OCI-LY3 (cell line): ENCODE measurements at regions not wholly inside any gene's neighbourhood (a gene's known extent, or its start where the extent isn't known, plus 50 kb on each side); places are given as distances from the start of the nearest gene placed in this dataset.

Source experiments
- EZH2phosphoT487 ChIP-seq: fragments of 200-600 bp; shearing (Covaris generic); IDR thresholded peaks from 2 replicates; pipeline ENCODE4 v1.6.1; 2018; ENCODE audit warnings: antibody characterized with exemption, mixed run types, low read depth
- TF ChIP-seq, protein P1 (sequence below): fragments of 200-600, 300-600 bp; sonication (generic); IDR thresholded peaks from 2 replicates; pipeline ENCODE4 v1.5.1; 2014; ENCODE audit warnings: antibody characterized with exemption, low read length, low read depth

DNA sequence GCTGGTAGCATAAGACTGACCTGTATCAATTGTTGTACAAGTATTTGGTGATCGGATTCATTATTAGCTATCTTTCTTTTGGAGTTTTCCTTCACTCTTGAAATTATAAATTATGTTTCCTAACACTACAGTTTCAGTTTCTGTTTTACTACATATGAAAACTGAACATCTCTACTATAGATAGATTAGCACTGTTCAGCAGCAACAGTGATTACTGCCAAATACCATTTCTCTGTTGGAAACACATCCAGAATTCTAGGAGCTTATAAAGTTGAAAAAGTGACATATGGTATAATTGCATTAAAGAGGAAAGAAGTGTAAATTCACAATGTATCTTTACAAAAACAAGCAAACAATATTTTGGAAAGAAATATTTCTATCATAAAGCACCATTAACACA is 118.5 kb upstream of the GRIA4 start:
- TF ChIP-seq, protein P1, sequence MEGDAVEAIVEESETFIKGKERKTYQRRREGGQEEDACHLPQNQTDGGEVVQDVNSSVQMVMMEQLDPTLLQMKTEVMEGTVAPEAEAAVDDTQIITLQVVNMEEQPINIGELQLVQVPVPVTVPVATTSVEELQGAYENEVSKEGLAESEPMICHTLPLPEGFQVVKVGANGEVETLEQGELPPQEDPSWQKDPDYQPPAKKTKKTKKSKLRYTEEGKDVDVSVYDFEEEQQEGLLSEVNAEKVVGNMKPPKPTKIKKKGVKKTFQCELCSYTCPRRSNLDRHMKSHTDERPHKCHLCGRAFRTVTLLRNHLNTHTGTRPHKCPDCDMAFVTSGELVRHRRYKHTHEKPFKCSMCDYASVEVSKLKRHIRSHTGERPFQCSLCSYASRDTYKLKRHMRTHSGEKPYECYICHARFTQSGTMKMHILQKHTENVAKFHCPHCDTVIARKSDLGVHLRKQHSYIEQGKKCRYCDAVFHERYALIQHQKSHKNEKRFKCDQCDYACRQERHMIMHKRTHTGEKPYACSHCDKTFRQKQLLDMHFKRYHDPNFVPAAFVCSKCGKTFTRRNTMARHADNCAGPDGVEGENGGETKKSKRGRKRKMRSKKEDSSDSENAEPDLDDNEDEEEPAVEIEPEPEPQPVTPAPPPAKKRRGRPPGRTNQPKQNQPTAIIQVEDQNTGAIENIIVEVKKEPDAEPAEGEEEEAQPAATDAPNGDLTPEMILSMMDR, result no peak
- TF ChIP-seq EZH2phosphoT487, result no peak
